ENCODE measurements at regions not wholly inside any gene's neighbourhood (a gene's known extent, or its start where the extent isn't known, plus 50 kb on each side); places are given as distances from the start of the nearest gene placed in this dataset.

- no peak for TF ChIP-seq POLR2AphosphoS5 (IDR thresholded peaks at IDR 0.05; ENCODE audit: low read depth, low read length)
- no peak for TF ChIP-seq CTCF (IDR thresholded peaks at IDR 0.05 in 2 of 3, conservative IDR thresholded peaks at IDR 0.05 in 1 of 3; ENCODE audit: borderline replicate concordance in 1 of 3, insufficient read depth in 1 of 3, low read depth in 2 of 3, low read length in 2 of 3)
- TF ChIP-seq EZH2phosphoT487 (IDR thresholded peaks at IDR 0.05; ENCODE audit: borderline replicate concordance), result no peak
Observed at GRCh38 chr21:43316156-43316845, 110.6 kb downstream of the SIK1 start.

All from HCT116 (cell line).